ENCODE measurements at regions not wholly inside any gene's neighbourhood (a gene's known extent, or its start where the extent isn't known, plus 50 kb on each side); places are given as distances from the start of the nearest gene placed in this dataset.
"Not testable (repeated sequence)": the region's sequence is repeated elsewhere in the genome, so short reads cannot be mapped to it uniquely, and the experiment has no call there.

GRCh38 chr2:184370954-184371353, 227.4 kb upstream of the ZNF804A start:
- H3K4me1 Mint-ChIP-seq = no peaks in the 10 kb centered on the region
- H3K36me3 ChIP-seq (ENCODE audit: control insufficient read depth in 2 of 2, extremely low read depth in 1 of 2, insufficient read depth in 1 of 2, low read length in 1 of 2) = no peaks in the 10 kb centered on the region
- peaks cover 0 to 11% (median 8%) of the 10 kb centered on the region in 3 donors for H3K9me3 Mint-ChIP-seq
- no peak overlapping the region for H3K4me3 ChIP-seq (ENCODE audit: control insufficient read depth in 1 of 2, extremely low read depth in 1 of 2, low read length in 1 of 2)
- no peaks in the 10 kb centered on the region for H3K36me3 Mint-ChIP-seq
- H3K27me3 Mint-ChIP-seq = no peaks in the 10 kb centered on the region
- no peaks in the 10 kb centered on the region for H3K27me3 ChIP-seq (replicated peaks in 1 of 2; ENCODE audit: control insufficient read depth in 2 of 2, extremely low read depth in 1 of 2, insufficient read depth in 2 of 2, low read length in 1 of 2)
- no peaks in the 10 kb centered on the region for H3K9me3 ChIP-seq
- ChIA-PET POLR2A (no interaction called here), CTCF (no interaction called here)
- DNase-seq (no peak), ATAC-seq (replicated peaks in 1 of 4) (no peak)
- H3K4me3 Mint-ChIP-seq = no peak overlapping the region
- no peak overlapping the region for H3K27ac ChIP-seq (ENCODE audit: low read length)
- H3K4me1 ChIP-seq (ENCODE audit: control insufficient read depth in 1 of 2, extremely low read depth in 1 of 2, insufficient read depth in 2 of 2, low read length in 2 of 2) = no peaks in the 10 kb centered on the region
- H3K27ac Mint-ChIP-seq = no peak overlapping the region

- Histone ChIP-seq H3K4me3 (ENCODE audit: control insufficient read depth in 1 of 2, extremely low read depth in 1 of 2, low read length in 1 of 2) (no peak overlapping the region), H3K27me3 (replicated peaks in 1 of 2; ENCODE audit: control insufficient read depth in 2 of 2, extremely low read depth in 1 of 2, insufficient read depth in 2 of 2, low read length in 1 of 2) (no peaks in the 10 kb centered on the region), H3K9me3 (no peaks in the 10 kb centered on the region), H3K27ac (ENCODE audit: low read length) (no peak overlapping the region), H3K4me1 (ENCODE audit: control insufficient read depth in 1 of 2, extremely low read depth in 1 of 2, insufficient read depth in 2 of 2, low read length in 2 of 2) (no peaks in the 10 kb centered on the region), H3K36me3 (ENCODE audit: control insufficient read depth in 2 of 2, extremely low read depth in 1 of 2, insufficient read depth in 1 of 2, low read length in 1 of 2) (no peaks in the 10 kb centered on the region)
- ATAC-seq (replicated peaks in 1 of 4) (no peak), DNase-seq (no peak)
- peaks cover 2 to 11% (median 8%) of the 10 kb centered on the region in 3 donors for H3K9me3 Mint-ChIP-seq
- H3K36me3 Mint-ChIP-seq = no peaks in the 10 kb centered on the region
- WGBS (ENCODE audit: insufficient coverage) = no CpG with 5 or more reads among the region's 1 CpG
- H3K4me3 Mint-ChIP-seq = no peak overlapping the region
- H3K4me1 Mint-ChIP-seq = no peaks in the 10 kb centered on the region
- CTCF ChIA-PET = no interaction called here
- H3K27ac Mint-ChIP-seq = no peak overlapping the region
- POLR2A ChIA-PET = no interaction called here
- no peaks in the 10 kb centered on the region for H3K27me3 Mint-ChIP-seq
Observed at GRCh38 chr2:184371641-184372040, 226.7 kb upstream of the ZNF804A start.

- POLR2A ChIA-PET = no interaction called here
- DNase-seq (no peak), ATAC-seq (replicated peaks in 1 of 4) (no peak)
- Histone ChIP-seq H3K4me1 (ENCODE audit: control insufficient read depth in 1 of 2, extremely low read depth in 1 of 2, insufficient read depth in 2 of 2, low read length in 2 of 2) (no peaks in the 10 kb centered on the region), H3K27ac (ENCODE audit: low read length) (no peak overlapping the region), H3K36me3 (ENCODE audit: control insufficient read depth in 2 of 2, extremely low read depth in 1 of 2, insufficient read depth in 1 of 2, low read length in 1 of 2) (no peaks in the 10 kb centered on the region), H3K4me3 (ENCODE audit: control insufficient read depth in 1 of 2, extremely low read depth in 1 of 2, low read length in 1 of 2) (no peak overlapping the region), H3K27me3 (replicated peaks in 1 of 2; ENCODE audit: control insufficient read depth in 2 of 2, extremely low read depth in 1 of 2, insufficient read depth in 2 of 2, low read length in 1 of 2) (no peaks in the 10 kb centered on the region), H3K9me3 (no peaks in the 10 kb centered on the region)
- CTCF ChIA-PET = no interaction called here
- H3K4me1 Mint-ChIP-seq = no peaks in the 10 kb centered on the region
- H3K36me3 Mint-ChIP-seq = no peaks in the 10 kb centered on the region
- peaks cover 5 to 11% (median 8%) of the 10 kb centered on the region in 3 donors for H3K9me3 Mint-ChIP-seq
- no peak overlapping the region for H3K4me3 Mint-ChIP-seq
- H3K27me3 Mint-ChIP-seq = no peaks in the 10 kb centered on the region
- H3K27ac Mint-ChIP-seq = no peak overlapping the region
Observed at GRCh38 chr2:184372484-184372883, 225.8 kb upstream of the ZNF804A start.

- no peaks in the 10 kb centered on the region for H3K27me3 ChIP-seq (replicated peaks in 1 of 2; ENCODE audit: control insufficient read depth in 2 of 2, extremely low read depth in 1 of 2, insufficient read depth in 2 of 2, low read length in 1 of 2)
- H3K9me3 Mint-ChIP-seq = peaks cover 0 to 15% (median 6%) of the 10 kb centered on the region in 3 donors
- no peak for ATAC-seq (replicated peaks in 1 of 4)
Observed at GRCh38 chr2:184394642-184395041, 203.7 kb upstream of the ZNF804A start.

DNA sequence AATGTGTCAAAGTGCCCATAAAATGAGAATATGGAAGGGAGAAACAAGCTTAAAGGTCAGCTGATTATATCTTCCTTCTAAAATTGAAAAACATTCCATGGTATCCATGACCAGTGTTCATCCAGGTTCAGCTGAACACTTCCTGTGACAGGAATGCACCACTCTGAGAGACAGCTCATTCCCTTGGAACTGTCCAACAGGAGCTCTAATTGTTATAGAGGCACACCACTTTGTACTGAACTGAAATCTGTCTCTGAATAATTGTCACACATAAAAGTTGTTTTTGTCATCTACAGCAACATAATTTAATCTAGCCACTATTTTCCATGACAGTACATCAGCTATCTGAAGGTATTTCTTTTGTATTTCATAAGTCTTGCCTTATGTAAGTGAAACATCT, 195.9 kb upstream of the ZNF804A start:
- H3K27ac ChIP-seq (ENCODE audit: low read length) = no peak overlapping the region
- no peak overlapping the region for H3K27ac Mint-ChIP-seq
- ATAC-seq (replicated peaks in 1 of 4) (no peak), DNase-seq (no peak)
- no peak overlapping the region for H3K4me3 ChIP-seq (ENCODE audit: control insufficient read depth in 1 of 2, extremely low read depth in 1 of 2, low read length in 1 of 2)
- no peaks in the 10 kb centered on the region for H3K4me1 ChIP-seq (ENCODE audit: control insufficient read depth in 1 of 2, extremely low read depth in 1 of 2, insufficient read depth in 2 of 2, low read length in 2 of 2)
- no peaks in the 10 kb centered on the region for H3K4me1 Mint-ChIP-seq
- ChIA-PET POLR2A (no interaction called here), CTCF (no interaction called here)
- H3K27me3 Mint-ChIP-seq = no peaks in the 10 kb centered on the region
- H3K9me3 Mint-ChIP-seq = peaks cover 3 to 12% (median 9%) of the 10 kb centered on the region in 3 donors
- no peaks in the 10 kb centered on the region for H3K27me3 ChIP-seq (replicated peaks in 1 of 2; ENCODE audit: control insufficient read depth in 2 of 2, extremely low read depth in 1 of 2, insufficient read depth in 2 of 2, low read length in 1 of 2)
- H3K36me3 ChIP-seq (ENCODE audit: control insufficient read depth in 2 of 2, extremely low read depth in 1 of 2, insufficient read depth in 1 of 2, low read length in 1 of 2) = no peaks in the 10 kb centered on the region
- no peak overlapping the region for H3K4me3 Mint-ChIP-seq
- no peaks in the 10 kb centered on the region for H3K36me3 Mint-ChIP-seq
- H3K9me3 ChIP-seq = no peaks in the 10 kb centered on the region

More at GRCh38 chr2:184394642-184395041, 203.7 kb upstream of the ZNF804A start:
- Histone ChIP-seq H3K27ac (ENCODE audit: low read length) (no peak overlapping the region), H3K9me3 (no peaks in the 10 kb centered on the region), H3K36me3 (ENCODE audit: control insufficient read depth in 2 of 2, extremely low read depth in 1 of 2, insufficient read depth in 1 of 2, low read length in 1 of 2) (no peaks in the 10 kb centered on the region), H3K4me1 (ENCODE audit: control insufficient read depth in 1 of 2, extremely low read depth in 1 of 2, insufficient read depth in 2 of 2, low read length in 2 of 2) (no peaks in the 10 kb centered on the region), H3K4me3 (ENCODE audit: control insufficient read depth in 1 of 2, extremely low read depth in 1 of 2, low read length in 1 of 2) (no peak overlapping the region)
- CTCF ChIA-PET = no interaction called here
- no peaks in the 10 kb centered on the region for H3K27me3 Mint-ChIP-seq
- H3K4me1 Mint-ChIP-seq = no peaks in the 10 kb centered on the region
- no peak for DNase-seq
- H3K36me3 Mint-ChIP-seq = no peaks in the 10 kb centered on the region
- POLR2A ChIA-PET = no interaction called here
- H3K27ac Mint-ChIP-seq = no peak overlapping the region
- H3K4me3 Mint-ChIP-seq = no peak overlapping the region

DNA sequence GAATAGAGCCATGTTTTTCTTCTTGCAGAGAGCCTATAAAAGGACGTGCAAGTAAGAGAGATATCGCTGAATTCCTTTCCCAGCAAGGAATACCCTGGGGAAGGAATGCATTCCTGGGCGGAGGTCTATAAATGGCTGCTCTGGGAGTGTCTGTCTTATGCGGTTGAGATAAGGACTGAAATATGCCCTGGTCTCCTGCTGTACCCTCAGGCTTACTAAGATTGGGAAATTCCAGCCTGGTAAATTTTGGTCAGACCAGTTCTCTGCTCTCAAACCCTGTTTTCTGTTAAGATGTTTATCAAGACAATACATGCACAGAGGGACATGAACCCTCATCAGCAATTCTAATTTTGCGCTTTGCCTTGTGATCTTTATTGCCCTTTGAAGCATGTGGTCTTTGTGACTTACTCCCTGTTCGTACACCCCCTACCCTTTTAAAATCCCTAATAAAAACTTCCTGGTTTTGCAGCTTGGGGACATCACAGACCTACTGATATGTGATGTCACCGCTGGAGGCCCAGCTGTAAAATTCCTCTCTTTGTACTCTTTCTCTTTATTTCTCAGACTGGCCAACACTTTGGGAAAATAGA, 191.2 kb upstream of the ZNF804A start:
- H3K27me3 Mint-ChIP-seq; POLR2A ChIA-PET; H3K27ac Mint-ChIP-seq; H3K4me3 ChIP-seq (ENCODE audit: control insufficient read depth in 1 of 2, extremely low read depth in 1 of 2, low read length in 1 of 2); ATAC-seq (replicated peaks in 1 of 4); CTCF ChIA-PET; H3K27ac ChIP-seq (ENCODE audit: low read length); H3K36me3 ChIP-seq (ENCODE audit: control insufficient read depth in 2 of 2, extremely low read depth in 1 of 2, insufficient read depth in 1 of 2, low read length in 1 of 2); H3K4me3 Mint-ChIP-seq; H3K4me1 ChIP-seq (ENCODE audit: control insufficient read depth in 1 of 2, extremely low read depth in 1 of 2, insufficient read depth in 2 of 2, low read length in 2 of 2); H3K27me3 ChIP-seq (replicated peaks in 1 of 2; ENCODE audit: control insufficient read depth in 2 of 2, extremely low read depth in 1 of 2, insufficient read depth in 2 of 2, low read length in 1 of 2); H3K9me3 ChIP-seq; H3K4me1 Mint-ChIP-seq; DNase-seq; H3K36me3 Mint-ChIP-seq: not testable (repeated sequence)
- 93% methylated on average over 3 of the region's 7 CpGs for WGBS (ENCODE audit: insufficient coverage)
- peaks cover 5 to 15% (median 11%) of the 10 kb centered on the region in 3 donors for H3K9me3 Mint-ChIP-seq

DNA sequence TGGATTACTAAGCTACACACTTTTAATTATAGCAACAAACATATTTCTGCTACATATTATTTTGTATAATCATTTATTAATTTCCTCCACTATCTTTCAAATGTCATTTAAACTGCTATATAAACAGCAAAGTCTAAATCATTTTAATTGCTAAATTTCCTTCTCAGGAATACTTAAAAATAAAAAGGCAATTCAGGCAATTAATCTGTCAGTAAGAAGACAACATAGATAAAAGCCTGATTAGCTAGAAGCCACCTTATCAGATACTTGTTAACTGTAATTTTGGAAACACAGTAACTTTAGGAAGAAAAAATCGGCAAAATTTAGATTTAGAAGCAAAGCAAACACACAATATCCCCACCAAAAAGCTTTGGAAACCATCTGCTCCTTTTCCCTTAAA, 188.2 kb upstream of the ZNF804A start:
- no peak overlapping the region for H3K4me3 ChIP-seq (ENCODE audit: control insufficient read depth in 1 of 2, extremely low read depth in 1 of 2, low read length in 1 of 2)
- 86% methylated on average over 1 of the region's 1 CpG for WGBS (ENCODE audit: insufficient coverage)
- no peak for DNase-seq
- H3K27me3 Mint-ChIP-seq = no peaks in the 10 kb centered on the region
- no peak overlapping the region for H3K27ac ChIP-seq (ENCODE audit: low read length)
- no peak overlapping the region for H3K27ac Mint-ChIP-seq
- H3K36me3 ChIP-seq (ENCODE audit: control insufficient read depth in 2 of 2, extremely low read depth in 1 of 2, insufficient read depth in 1 of 2, low read length in 1 of 2) = no peaks in the 10 kb centered on the region
- H3K27me3 ChIP-seq (replicated peaks in 1 of 2; ENCODE audit: control insufficient read depth in 2 of 2, extremely low read depth in 1 of 2, insufficient read depth in 2 of 2, low read length in 1 of 2) = no peaks in the 10 kb centered on the region
- H3K4me1 Mint-ChIP-seq = no peaks in the 10 kb centered on the region
- no peaks in the 10 kb centered on the region for H3K9me3 ChIP-seq
- no peak overlapping the region for H3K4me3 Mint-ChIP-seq
- ChIA-PET CTCF (no interaction called here), POLR2A (no interaction called here)
- no peaks in the 10 kb centered on the region for H3K36me3 Mint-ChIP-seq
- H3K4me1 ChIP-seq (ENCODE audit: control insufficient read depth in 1 of 2, extremely low read depth in 1 of 2, insufficient read depth in 2 of 2, low read length in 2 of 2) = no peaks in the 10 kb centered on the region
- peaks cover 10 to 15% (median 11%) of the 10 kb centered on the region in 3 donors for H3K9me3 Mint-ChIP-seq
- no peak for ATAC-seq (replicated peaks in 1 of 4)
